GM21576 (cell line): ENCODE measurements at regions not wholly inside any gene's neighbourhood (a gene's known extent, or its start where the extent isn't known, plus 50 kb on each side); places are given as distances from the start of the nearest gene placed in this dataset.
"Not testable (repeated sequence)": the region's sequence is repeated elsewhere in the genome, so short reads cannot be mapped to it uniquely, and the experiment has no call there.

Experiments used
- ATAC-seq: cut with Tn5 transposase; IDR thresholded peaks from one replicate; pipeline ENCODE4 v1.9.1; 2021; ENCODE audit warnings: mild to moderate bottlenecking, moderate library complexity; ENCODE audit not compliant: unreplicated experiment

GRCh38 chr1:173257805-173258204 lies 50.7 kb upstream of the TNFSF4 start:
- ATAC-seq = no peak

- no peak for ATAC-seq
These were observed 51.5 kb upstream of the TNFSF4 start for GRCh38 chr1:173258479-173259264.

GRCh38 chr1:173260329-173260728 lies 53.2 kb upstream of the TNFSF4 start:
- ATAC-seq = not testable (repeated sequence)

GRCh38 chr1:173266841-173267240 lies 59.7 kb upstream of the TNFSF4 start:
- no peak for ATAC-seq

- ATAC-seq = no peak
These were observed 60.4 kb upstream of the TNFSF4 start for GRCh38 chr1:173267453-173267945.

- ATAC-seq = no peak
These were observed 61.1 kb upstream of the TNFSF4 start for GRCh38 chr1:173268261-173268660.

GRCh38 chr1:173268786-173269277 lies 61.7 kb upstream of the TNFSF4 start:
- no peak for ATAC-seq

GRCh38 chr1:173269490-173270230 lies 62.5 kb upstream of the TNFSF4 start:
- ATAC-seq = no peak

- no peak for ATAC-seq
These were observed 63.1 kb upstream of the TNFSF4 start for GRCh38 chr1:173270243-173270642.

- ATAC-seq = not testable (repeated sequence)
These were observed 63.9 kb upstream of the TNFSF4 start for GRCh38 chr1:173271021-173271420.

GRCh38 chr1:173275496-173275895 lies 68.4 kb upstream of the TNFSF4 start:
- ATAC-seq = no peak

GRCh38 chr1:173276922-173277800 lies 70.0 kb upstream of the TNFSF4 start:
- peak; percentile 85 for ATAC-seq

GRCh38 chr1:173280899-173281660 lies 73.9 kb upstream of the TNFSF4 start:
- no peak for ATAC-seq

- ATAC-seq = no peak
These were observed 77.9 kb upstream of the TNFSF4 start for GRCh38 chr1:173285048-173285447.

- ATAC-seq = no peak
These were observed 80.7 kb upstream of the TNFSF4 start for GRCh38 chr1:173287785-173288184.

GRCh38 chr1:173293756-173294155 lies 86.6 kb upstream of the TNFSF4 start:
- no peak for ATAC-seq

GRCh38 chr1:173294843-173295242 lies 87.7 kb upstream of the TNFSF4 start:
- no peak for ATAC-seq

- ATAC-seq = no peak
These were observed 88.3 kb upstream of the TNFSF4 start for GRCh38 chr1:173295391-173295790.

- no peak for ATAC-seq
These were observed 88.9 kb upstream of the TNFSF4 start for GRCh38 chr1:173295995-173296394.

GRCh38 chr1:173297798-173298391 lies 90.8 kb upstream of the TNFSF4 start:
- peak; percentile 91 for ATAC-seq
